Endothelial cell (in vitro differentiated cells): ENCODE measurements at regions not wholly inside any gene's neighbourhood (a gene's known extent, or its start where the extent isn't known, plus 50 kb on each side); places are given as distances from the start of the nearest gene placed in this dataset.

ENCODE experiments used
- DNase-seq: peaks from one replicate; pipeline ENCODE4 v3.0.0; 2021; ENCODE audit warnings: low spot score
- H3K27ac Mint-ChIP-seq: one replicate; pipeline ENCODE4 v1.8.0; 2021; ENCODE audit warnings: mixed read lengths, inconsistent platforms; ENCODE audit not compliant: unreplicated experiment
- H3K27me3 Mint-ChIP-seq: one replicate; pipeline ENCODE4 v1.8.0; 2021; ENCODE audit warnings: mild to moderate bottlenecking, moderate library complexity, mixed read lengths, inconsistent platforms; ENCODE audit not compliant: unreplicated experiment
- H3K36me3 Mint-ChIP-seq: one replicate; pipeline ENCODE4 v1.8.0; 2021; ENCODE audit warnings: mild to moderate bottlenecking, low read depth, mixed read lengths, inconsistent platforms; ENCODE audit not compliant: unreplicated experiment
- H3K4me1 Mint-ChIP-seq: one replicate; pipeline ENCODE4 v1.8.0; 2021; ENCODE audit warnings: mild to moderate bottlenecking, mixed read lengths, inconsistent platforms; ENCODE audit not compliant: unreplicated experiment
- H3K4me3 Mint-ChIP-seq: one replicate; pipeline ENCODE4 v1.8.0; 2021; ENCODE audit warnings: mild to moderate bottlenecking, mixed read lengths, inconsistent platforms; ENCODE audit not compliant: unreplicated experiment
- H3K9me3 Mint-ChIP-seq: one replicate; pipeline ENCODE4 v1.8.0; 2021; ENCODE audit warnings: mixed read lengths, inconsistent platforms; ENCODE audit not compliant: unreplicated experiment
- CTCF ChIP-seq: fragments of 200-600 bp; sonication (generic); IDR thresholded peaks from one replicate; pipeline ENCODE4 v1.5.0; 2021; ENCODE audit warnings: antibody characterized with exemption; ENCODE audit not compliant: unreplicated experiment

- H3K36me3 Mint-ChIP-seq: no peaks in the 10 kb centered on the region
- H3K9me3 Mint-ChIP-seq: no peaks in the 10 kb centered on the region
- H3K4me1 Mint-ChIP-seq: peaks cover 3% of the 10 kb centered on the region
- H3K4me3 Mint-ChIP-seq: no peak overlapping the region
- no peak overlapping the region for H3K27ac Mint-ChIP-seq
- no peak for TF ChIP-seq CTCF
- DNase-seq: no peak
- H3K27me3 Mint-ChIP-seq: no peaks in the 10 kb centered on the region
Observed at GRCh38 chr3:31250116-31250777, 282.5 kb upstream of the STT3B start.

DNA sequence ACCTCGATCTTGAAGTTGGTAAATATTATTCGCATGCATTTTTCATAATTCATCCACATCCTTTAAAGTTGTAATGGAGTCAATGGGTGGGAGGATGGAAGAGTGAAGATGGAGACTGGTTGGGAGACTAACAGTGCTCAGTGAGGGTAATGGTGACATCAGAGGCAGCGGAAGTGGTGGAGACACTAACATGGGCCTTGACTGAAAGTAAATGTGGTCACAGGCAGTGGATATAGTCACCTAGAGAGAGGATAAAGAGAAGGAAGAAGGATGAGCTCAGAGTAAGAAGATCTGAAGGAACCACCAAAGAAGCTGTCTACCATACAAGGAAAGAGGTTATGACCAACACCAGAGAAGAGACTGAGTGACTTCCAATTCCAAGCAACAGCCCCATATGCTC, 281.6 kb upstream of the STT3B start:
- Mint-ChIP-seq H3K27ac (no peak overlapping the region), H3K36me3 (no peaks in the 10 kb centered on the region)
- no peak for TF ChIP-seq CTCF

GRCh38 chr3:31252216-31253185, 280.2 kb upstream of the STT3B start:
- H3K27ac Mint-ChIP-seq: no peak overlapping the region
- no peak for DNase-seq
- H3K9me3 Mint-ChIP-seq: no peaks in the 10 kb centered on the region
- H3K4me3 Mint-ChIP-seq: no peak overlapping the region
- H3K36me3 Mint-ChIP-seq: no peaks in the 10 kb centered on the region
- TF ChIP-seq CTCF: no peak
- H3K27me3 Mint-ChIP-seq: no peaks in the 10 kb centered on the region
- peaks cover 3% of the 10 kb centered on the region for H3K4me1 Mint-ChIP-seq

More for the DNA sequence above, 281.6 kb upstream of the STT3B start:
- Mint-ChIP-seq H3K27me3 (no peaks in the 10 kb centered on the region), H3K4me3 (no peak overlapping the region), H3K4me1 (peaks cover 3% of the 10 kb centered on the region), H3K9me3 (no peaks in the 10 kb centered on the region)
- no peak for DNase-seq

- no peak for TF ChIP-seq CTCF
Observed at GRCh38 chr3:31253782-31254181, 278.9 kb upstream of the STT3B start.

GRCh38 chr3:31254483-31254882, 278.2 kb upstream of the STT3B start:
- no peak for DNase-seq
- no peak overlapping the region for H3K4me3 Mint-ChIP-seq
- no peaks in the 10 kb centered on the region for H3K27me3 Mint-ChIP-seq
- H3K4me1 Mint-ChIP-seq: peaks cover 3% of the 10 kb centered on the region
- H3K27ac Mint-ChIP-seq: no peak overlapping the region
- no peaks in the 10 kb centered on the region for H3K36me3 Mint-ChIP-seq
- no peaks in the 10 kb centered on the region for H3K9me3 Mint-ChIP-seq
- no peak for TF ChIP-seq CTCF

More at GRCh38 chr3:31253782-31254181, 278.9 kb upstream of the STT3B start:
- Mint-ChIP-seq H3K27me3 (no peaks in the 10 kb centered on the region), H3K4me1 (peaks cover 3% of the 10 kb centered on the region), H3K36me3 (no peaks in the 10 kb centered on the region), H3K9me3 (no peaks in the 10 kb centered on the region), H3K27ac (no peak overlapping the region), H3K4me3 (no peak overlapping the region)
- DNase-seq: no peak
